ENCODE measurements at regions not wholly inside any gene's neighbourhood (a gene's known extent, or its start where the extent isn't known, plus 50 kb on each side); places are given as distances from the start of the nearest gene placed in this dataset.

GRCh38 chr2:180158961-180159360 lies 151.9 kb upstream of the CWC22 start:
- H3K27me3 ChIP-seq (replicated peaks in 1 of 2; ENCODE audit: control insufficient read depth in 2 of 2, extremely low read depth in 1 of 2, insufficient read depth in 2 of 2, low read length in 1 of 2): no peaks in the 10 kb centered on the region
- H3K4me1 ChIP-seq (ENCODE audit: control insufficient read depth in 1 of 2, extremely low read depth in 1 of 2, insufficient read depth in 2 of 2, low read length in 2 of 2): no peaks in the 10 kb centered on the region
- ChIA-PET CTCF (interaction anchor here in 1 of 2 donors (0.6 kb wide), 1 partner anchor 31 kb away, joined by 4 read pairs; no protein-coding TSS in a partner anchor), POLR2A (no interaction called here)
- H3K27ac ChIP-seq (ENCODE audit: low read length): no peak overlapping the region
- no peak overlapping the region for H3K4me3 ChIP-seq (ENCODE audit: control insufficient read depth in 1 of 2, extremely low read depth in 1 of 2, low read length in 1 of 2)
- no peaks in the 10 kb centered on the region for H3K36me3 Mint-ChIP-seq
- H3K36me3 ChIP-seq (ENCODE audit: control insufficient read depth in 2 of 2, extremely low read depth in 1 of 2, insufficient read depth in 1 of 2, low read length in 1 of 2): no peaks in the 10 kb centered on the region
- no peak overlapping the region for H3K27ac Mint-ChIP-seq
- no CpG with 5 or more reads among the region's 2 CpGs for WGBS (ENCODE audit: insufficient coverage)
- H3K4me1 Mint-ChIP-seq: no peaks in the 10 kb centered on the region
- DNase-seq (no peak), ATAC-seq (replicated peaks in 1 of 4) (no peak)
- no peaks in the 10 kb centered on the region for H3K9me3 Mint-ChIP-seq
- H3K4me3 Mint-ChIP-seq: no peak overlapping the region
- no peaks in the 10 kb centered on the region for H3K9me3 ChIP-seq
- no peaks in the 10 kb centered on the region for H3K27me3 Mint-ChIP-seq

- ATAC-seq (replicated peaks in 1 of 4) (no peak), DNase-seq (no peak)
- Histone ChIP-seq H3K4me1 (ENCODE audit: control insufficient read depth in 1 of 2, extremely low read depth in 1 of 2, insufficient read depth in 2 of 2, low read length in 2 of 2) (no peaks in the 10 kb centered on the region), H3K27me3 (replicated peaks in 1 of 2; ENCODE audit: control insufficient read depth in 2 of 2, extremely low read depth in 1 of 2, insufficient read depth in 2 of 2, low read length in 1 of 2) (no peaks in the 10 kb centered on the region), H3K36me3 (ENCODE audit: control insufficient read depth in 2 of 2, extremely low read depth in 1 of 2, insufficient read depth in 1 of 2, low read length in 1 of 2) (no peaks in the 10 kb centered on the region), H3K4me3 (ENCODE audit: control insufficient read depth in 1 of 2, extremely low read depth in 1 of 2, low read length in 1 of 2) (no peak overlapping the region), H3K27ac (ENCODE audit: low read length) (no peak overlapping the region), H3K9me3 (no peaks in the 10 kb centered on the region)
- H3K4me3 Mint-ChIP-seq: no peak overlapping the region
- ChIA-PET CTCF (no interaction called here), POLR2A (no interaction called here)
- H3K36me3 Mint-ChIP-seq: no peaks in the 10 kb centered on the region
- no peaks in the 10 kb centered on the region for H3K9me3 Mint-ChIP-seq
- no peaks in the 10 kb centered on the region for H3K4me1 Mint-ChIP-seq
- peaks cover 0 to 6% of the 10 kb centered on the region in 2 donors for H3K27me3 Mint-ChIP-seq
- no peak overlapping the region for H3K27ac Mint-ChIP-seq
These were observed 149.6 kb upstream of the CWC22 start for GRCh38 chr2:180156651-180157050.

- Mint-ChIP-seq H3K27ac (no peak overlapping the region), H3K4me3 (no peak overlapping the region), H3K36me3 (no peaks in the 10 kb centered on the region), H3K9me3 (no peaks in the 10 kb centered on the region), H3K4me1 (no peaks in the 10 kb centered on the region), H3K27me3 (peaks cover 0 to 11% of the 10 kb centered on the region in 2 donors)
- ATAC-seq (replicated peaks in 1 of 4) (no peak), DNase-seq (no peak)
- H3K36me3 ChIP-seq (ENCODE audit: control insufficient read depth in 2 of 2, extremely low read depth in 1 of 2, insufficient read depth in 1 of 2, low read length in 1 of 2): no peaks in the 10 kb centered on the region
- no peak overlapping the region for H3K27ac ChIP-seq (ENCODE audit: low read length)
- ChIA-PET POLR2A (no interaction called here), CTCF (no interaction called here)
- no peaks in the 10 kb centered on the region for H3K4me1 ChIP-seq (ENCODE audit: control insufficient read depth in 1 of 2, extremely low read depth in 1 of 2, insufficient read depth in 2 of 2, low read length in 2 of 2)
- no peaks in the 10 kb centered on the region for H3K9me3 ChIP-seq
- WGBS (ENCODE audit: insufficient coverage): no CpG with 5 or more reads among the region's 1 CpG
- H3K27me3 ChIP-seq (replicated peaks in 1 of 2; ENCODE audit: control insufficient read depth in 2 of 2, extremely low read depth in 1 of 2, insufficient read depth in 2 of 2, low read length in 1 of 2): no peaks in the 10 kb centered on the region
- H3K4me3 ChIP-seq (ENCODE audit: control insufficient read depth in 1 of 2, extremely low read depth in 1 of 2, low read length in 1 of 2): no peak overlapping the region
These were observed 143.5 kb upstream of the CWC22 start for GRCh38 chr2:180150606-180151005.

GRCh38 chr2:180146541-180146940 lies 139.4 kb upstream of the CWC22 start:
- ChIA-PET POLR2A (no interaction called here), CTCF (no interaction called here)
- no peaks in the 10 kb centered on the region for H3K27me3 ChIP-seq (replicated peaks in 1 of 2; ENCODE audit: control insufficient read depth in 2 of 2, extremely low read depth in 1 of 2, insufficient read depth in 2 of 2, low read length in 1 of 2)
- H3K27me3 Mint-ChIP-seq: peaks cover 1 to 13% of the 10 kb centered on the region in 2 donors
- H3K4me3 Mint-ChIP-seq: no peak overlapping the region
- H3K27ac Mint-ChIP-seq: no peak overlapping the region
- no CpG with 5 or more reads among the region's 2 CpGs for WGBS (ENCODE audit: insufficient coverage)
- no peaks in the 10 kb centered on the region for H3K4me1 ChIP-seq (ENCODE audit: control insufficient read depth in 1 of 2, extremely low read depth in 1 of 2, insufficient read depth in 2 of 2, low read length in 2 of 2)
- ATAC-seq (replicated peaks in 1 of 4) (no peak), DNase-seq (no peak)
- no peak overlapping the region for H3K4me3 ChIP-seq (ENCODE audit: control insufficient read depth in 1 of 2, extremely low read depth in 1 of 2, low read length in 1 of 2)
- H3K36me3 ChIP-seq (ENCODE audit: control insufficient read depth in 2 of 2, extremely low read depth in 1 of 2, insufficient read depth in 1 of 2, low read length in 1 of 2): no peaks in the 10 kb centered on the region
- H3K36me3 Mint-ChIP-seq: no peaks in the 10 kb centered on the region
- no peaks in the 10 kb centered on the region for H3K9me3 ChIP-seq
- no peaks in the 10 kb centered on the region for H3K9me3 Mint-ChIP-seq
- H3K4me1 Mint-ChIP-seq: no peaks in the 10 kb centered on the region
- no peak overlapping the region for H3K27ac ChIP-seq (ENCODE audit: low read length)

- Mint-ChIP-seq H3K4me3 (no peak overlapping the region), H3K4me1 (no peaks in the 10 kb centered on the region), H3K27ac (no peak overlapping the region), H3K9me3 (no peaks in the 10 kb centered on the region), H3K27me3 (peaks cover 1 to 13% of the 10 kb centered on the region in 2 donors), H3K36me3 (no peaks in the 10 kb centered on the region)
- no peak for ATAC-seq (replicated peaks in 1 of 4)
- no peaks in the 10 kb centered on the region for H3K36me3 ChIP-seq (ENCODE audit: control insufficient read depth in 2 of 2, extremely low read depth in 1 of 2, insufficient read depth in 1 of 2, low read length in 1 of 2)
- no peaks in the 10 kb centered on the region for H3K4me1 ChIP-seq (ENCODE audit: control insufficient read depth in 1 of 2, extremely low read depth in 1 of 2, insufficient read depth in 2 of 2, low read length in 2 of 2)
- no CpG with 5 or more reads among the region's 1 CpG for WGBS (ENCODE audit: insufficient coverage)
- no peak overlapping the region for H3K4me3 ChIP-seq (ENCODE audit: control insufficient read depth in 1 of 2, extremely low read depth in 1 of 2, low read length in 1 of 2)
- H3K9me3 ChIP-seq: no peaks in the 10 kb centered on the region
- POLR2A ChIA-PET: no interaction called here
- H3K27ac ChIP-seq (ENCODE audit: low read length): no peak overlapping the region
- CTCF ChIA-PET: no interaction called here
- H3K27me3 ChIP-seq (replicated peaks in 1 of 2; ENCODE audit: control insufficient read depth in 2 of 2, extremely low read depth in 1 of 2, insufficient read depth in 2 of 2, low read length in 1 of 2): no peaks in the 10 kb centered on the region
- no peak for DNase-seq
These were observed 139.0 kb upstream of the CWC22 start for GRCh38 chr2:180146114-180146513.

- POLR2A ChIA-PET: no interaction called here
- Histone ChIP-seq H3K9me3 (no peaks in the 10 kb centered on the region), H3K27ac (ENCODE audit: low read length) (no peak overlapping the region), H3K36me3 (ENCODE audit: control insufficient read depth in 2 of 2, extremely low read depth in 1 of 2, insufficient read depth in 1 of 2, low read length in 1 of 2) (no peaks in the 10 kb centered on the region), H3K27me3 (replicated peaks in 1 of 2; ENCODE audit: control insufficient read depth in 2 of 2, extremely low read depth in 1 of 2, insufficient read depth in 2 of 2, low read length in 1 of 2) (no peaks in the 10 kb centered on the region), H3K4me3 (ENCODE audit: control insufficient read depth in 1 of 2, extremely low read depth in 1 of 2, low read length in 1 of 2) (no peak overlapping the region), H3K4me1 (ENCODE audit: control insufficient read depth in 1 of 2, extremely low read depth in 1 of 2, insufficient read depth in 2 of 2, low read length in 2 of 2) (no peaks in the 10 kb centered on the region)
- Mint-ChIP-seq H3K27ac (no peak overlapping the region), H3K4me1 (no peaks in the 10 kb centered on the region), H3K27me3 (peaks cover 1 to 13% of the 10 kb centered on the region in 2 donors), H3K9me3 (no peaks in the 10 kb centered on the region), H3K36me3 (no peaks in the 10 kb centered on the region), H3K4me3 (no peak overlapping the region)
- CTCF ChIA-PET: interaction anchor here in 1 of 2 donors (0.7 to 0.9 kb wide), 2 partner anchors 17 to 21 kb away, joined by 3 read pairs; no protein-coding TSS in a partner anchor
- ATAC-seq (replicated peaks in 1 of 4) (no peak), DNase-seq (no peak)
- no CpG with 5 or more reads among the region's 5 CpGs for WGBS (ENCODE audit: insufficient coverage)
These were observed 138.1 kb upstream of the CWC22 start for GRCh38 chr2:180145163-180145562.

- Histone ChIP-seq H3K27ac (ENCODE audit: low read length) (no peak overlapping the region), H3K27me3 (replicated peaks in 1 of 2; ENCODE audit: control insufficient read depth in 2 of 2, extremely low read depth in 1 of 2, insufficient read depth in 2 of 2, low read length in 1 of 2) (no peaks in the 10 kb centered on the region), H3K4me1 (ENCODE audit: control insufficient read depth in 1 of 2, extremely low read depth in 1 of 2, insufficient read depth in 2 of 2, low read length in 2 of 2) (no peaks in the 10 kb centered on the region), H3K4me3 (ENCODE audit: control insufficient read depth in 1 of 2, extremely low read depth in 1 of 2, low read length in 1 of 2) (no peak overlapping the region), H3K9me3 (no peaks in the 10 kb centered on the region), H3K36me3 (ENCODE audit: control insufficient read depth in 2 of 2, extremely low read depth in 1 of 2, insufficient read depth in 1 of 2, low read length in 1 of 2) (no peaks in the 10 kb centered on the region)
- no peak for ATAC-seq (replicated peaks in 1 of 4)
- Mint-ChIP-seq H3K27me3 (peaks cover 1 to 12% of the 10 kb centered on the region in 2 donors), H3K27ac (no peak overlapping the region), H3K9me3 (no peaks in the 10 kb centered on the region), H3K4me3 (no peak overlapping the region), H3K36me3 (no peaks in the 10 kb centered on the region), H3K4me1 (no peaks in the 10 kb centered on the region)
- no peak for DNase-seq
- ChIA-PET CTCF (interaction anchor here in 1 of 2 donors (0.9 kb wide), 1 partner anchor 17 kb away, joined by 3 read pairs; no protein-coding TSS in a partner anchor), POLR2A (no interaction called here)
These were observed 137.3 kb upstream of the CWC22 start for GRCh38 chr2:180144338-180144813.
